SK-N-SH (cell line): ENCODE measurements at regions not wholly inside any gene's neighbourhood (a gene's known extent, or its start where the extent isn't known, plus 50 kb on each side); places are given as distances from the start of the nearest gene placed in this dataset.

Experiments used
- EZH2phosphoT487 ChIP-seq: fragments of 200-600 bp; sonication (generic); IDR thresholded peaks from 2 replicates; pipeline ENCODE4 v1.6.1; 2017; ENCODE audit warnings: low read depth, mixed run types, mild to moderate bottlenecking, antibody characterized with exemption, moderate library complexity, borderline replicate concordance
- FOXJ3 ChIP-seq: sonication (generic); formaldehyde crosslinking; IDR thresholded peaks from 2 replicates; pipeline ENCODE4 v1.5.1; 2020; ENCODE audit warnings: mild to moderate bottlenecking, missing genetic modification reagents
- POLR2AphosphoS5 ChIP-seq: IDR thresholded peaks from 2 replicates; pipeline ENCODE4 v1.6.1; 2012; ENCODE audit warnings: low read depth, low read length
- SMC3 ChIP-seq: IDR thresholded peaks from 2 replicates; pipeline ENCODE4 v1.6.1; 2012; ENCODE audit warnings: low read depth, low read length, improper control_type of control experiment
- YY1 ChIP-seq: IDR thresholded peaks from 2 replicates; pipeline ENCODE4 v1.4.0; 2012; ENCODE audit warnings: low read depth, mild to moderate bottlenecking
- TF ChIP-seq, protein P1 (sequence below): fragments of 200-600 bp; sonication (generic); IDR thresholded peaks from 2 replicates; pipeline ENCODE4 v1.6.1; 2017; ENCODE audit warnings: antibody characterized with exemption, mild to moderate bottlenecking, moderate library complexity

DNA sequence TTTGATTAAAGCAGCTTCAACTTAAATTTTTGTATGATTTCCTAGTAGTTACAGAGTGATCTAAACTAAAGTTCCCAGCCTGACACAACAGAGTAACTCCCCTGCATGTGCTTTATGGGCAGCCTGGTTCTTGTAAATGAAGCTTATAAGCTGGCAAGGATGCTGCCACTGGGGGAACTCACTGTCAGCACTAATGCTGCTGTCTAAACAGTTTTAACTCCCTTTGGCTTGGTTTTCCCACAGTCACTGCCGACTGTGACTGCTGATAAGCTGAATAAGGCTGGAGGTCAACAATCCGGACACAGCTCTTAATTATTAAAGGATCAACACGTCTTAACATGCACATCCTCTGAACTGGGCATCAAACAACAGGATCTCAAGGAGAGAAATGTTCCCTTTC is 130.1 kb downstream of the OTUD1 start:
- no peak for TF ChIP-seq YY1
- no peak for TF ChIP-seq POLR2AphosphoS5
- TF ChIP-seq FOXJ3 (CRISPR knock-in tag), result no peak
- no peak for TF ChIP-seq EZH2phosphoT487
- TF ChIP-seq, protein P1, sequence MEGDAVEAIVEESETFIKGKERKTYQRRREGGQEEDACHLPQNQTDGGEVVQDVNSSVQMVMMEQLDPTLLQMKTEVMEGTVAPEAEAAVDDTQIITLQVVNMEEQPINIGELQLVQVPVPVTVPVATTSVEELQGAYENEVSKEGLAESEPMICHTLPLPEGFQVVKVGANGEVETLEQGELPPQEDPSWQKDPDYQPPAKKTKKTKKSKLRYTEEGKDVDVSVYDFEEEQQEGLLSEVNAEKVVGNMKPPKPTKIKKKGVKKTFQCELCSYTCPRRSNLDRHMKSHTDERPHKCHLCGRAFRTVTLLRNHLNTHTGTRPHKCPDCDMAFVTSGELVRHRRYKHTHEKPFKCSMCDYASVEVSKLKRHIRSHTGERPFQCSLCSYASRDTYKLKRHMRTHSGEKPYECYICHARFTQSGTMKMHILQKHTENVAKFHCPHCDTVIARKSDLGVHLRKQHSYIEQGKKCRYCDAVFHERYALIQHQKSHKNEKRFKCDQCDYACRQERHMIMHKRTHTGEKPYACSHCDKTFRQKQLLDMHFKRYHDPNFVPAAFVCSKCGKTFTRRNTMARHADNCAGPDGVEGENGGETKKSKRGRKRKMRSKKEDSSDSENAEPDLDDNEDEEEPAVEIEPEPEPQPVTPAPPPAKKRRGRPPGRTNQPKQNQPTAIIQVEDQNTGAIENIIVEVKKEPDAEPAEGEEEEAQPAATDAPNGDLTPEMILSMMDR, result no peak
- TF ChIP-seq SMC3, result no peak
